Erythroblast (primary cell): ENCODE measurements at regions not wholly inside any gene's neighbourhood (a gene's known extent, or its start where the extent isn't known, plus 50 kb on each side); places are given as distances from the start of the nearest gene placed in this dataset.
"Not testable (repeated sequence)": the region's sequence is repeated elsewhere in the genome, so short reads cannot be mapped to it uniquely, and the experiment has no call there.

Experiments used
- GATA1 ChIP-seq: IDR thresholded peaks from 2 replicates; pipeline ENCODE4 v1.6.1; 2011; ENCODE audit warnings: low read depth, mild to moderate bottlenecking, control low read depth, low read length, moderate library complexity
- POLR2A ChIP-seq: IDR thresholded peaks from 2 replicates; pipeline ENCODE4 v1.6.1; 2011; ENCODE audit warnings: mild to moderate bottlenecking, low read length

DNA sequence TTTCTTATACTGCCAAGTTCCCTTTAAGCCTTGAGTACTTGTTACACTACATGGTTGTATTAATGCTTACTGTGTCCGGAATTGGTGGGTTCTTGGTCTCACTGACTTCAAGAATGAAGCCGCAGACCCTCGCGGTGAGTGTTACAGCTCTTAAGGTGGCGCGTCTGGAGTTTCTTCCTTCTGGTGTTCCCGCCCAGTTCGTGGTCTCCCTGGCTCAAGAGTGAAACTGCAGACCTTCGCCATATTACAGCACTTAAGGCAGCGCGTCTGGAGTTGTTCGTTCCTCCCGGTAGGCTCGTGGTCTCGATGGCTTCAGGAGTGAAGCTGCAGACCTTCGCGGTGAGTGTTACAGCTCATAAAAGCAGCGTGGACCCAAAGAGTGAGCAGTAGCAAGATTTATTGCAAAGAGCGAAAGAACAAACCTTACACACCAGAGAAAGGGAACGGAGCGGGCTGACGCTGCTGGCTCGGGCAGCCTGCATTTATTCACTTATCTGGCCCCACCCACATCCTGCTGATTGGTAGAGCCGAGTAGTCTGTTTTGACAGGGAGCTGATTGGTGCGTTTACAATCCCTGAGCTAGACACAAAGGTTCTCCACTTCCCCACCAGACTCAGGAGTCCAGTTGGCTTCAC lies 1171.3 kb upstream of the B3GALT2 start:
- TF ChIP-seq POLR2A, GATA1: not testable (repeated sequence)
